Transverse colon (tissue), 4 donors: ENCODE measurements at regions not wholly inside any gene's neighbourhood (a gene's known extent, or its start where the extent isn't known, plus 50 kb on each side); places are given as distances from the start of the nearest gene placed in this dataset.

Experiments used
- DNase-seq: peaks from one replicate; pipeline ENCODE4 v3.0.0-alpha.2; 2019
- H3K27ac ChIP-seq, 4 donors: fragments of 200-600 bp; sonication (generic); 2 replicates each; pipeline ENCODE4 v1.5.1; 2016 to 2018; ENCODE audit warnings: inconsistent platforms in 4 of 4
- H3K27me3 ChIP-seq: fragments of 200-600 bp; sonication (generic); 2 replicates; pipeline ENCODE4 v1.5.1; 2017; ENCODE audit warnings: inconsistent platforms
- H3K36me3 ChIP-seq, 4 donors: fragments of 200-600 bp; sonication (generic); 2 replicates each; pipeline ENCODE4 v1.5.1; 2017 to 2019; ENCODE audit warnings: inconsistent platforms in 4 of 4
- H3K4me1 ChIP-seq, 4 donors: fragments of 200-600 bp; sonication (generic); 2 replicates each; pipeline ENCODE4 v1.5.1; 2017 to 2020; ENCODE audit warnings: inconsistent platforms in 4 of 4
- H3K4me3 ChIP-seq, 4 donors: fragments of 200-600 bp; sonication (generic); 1 replicate in 1 of 4; 2 replicates in 3 of 4; pipeline versions ENCODE4 v1.5.1 to v1.6.1; 2017 to 2019; ENCODE audit warnings: inconsistent platforms in 4 of 4
- H3K9me3 ChIP-seq, 2 donors: fragments of 200-600 bp; sonication (generic); 2 replicates each; pipeline ENCODE4 v1.5.1; 2017 to 2019; ENCODE audit warnings: inconsistent platforms in 2 of 2
- EP300 ChIP-seq: sonication (generic); formaldehyde crosslinking; IDR thresholded peaks from one replicate; pipeline ENCODE4 v1.6.1; 2017; ENCODE audit warnings: antibody characterized with exemption, low read depth
- POLR2A ChIP-seq: fragments of 450-650 bp; IDR thresholded peaks from one replicate; pipeline ENCODE4 v1.6.1; 2016; ENCODE audit warnings: antibody characterized with exemption, mild to moderate bottlenecking, moderate library complexity
- POLR2AphosphoS5 ChIP-seq, 3 donors: sonication (generic); formaldehyde crosslinking; IDR thresholded peaks; one replicate each; pipeline ENCODE4 v1.6.1; 2016; ENCODE audit warnings: antibody characterized with exemption in 3 of 3
- WGBS, 2 donors: methylation state at CpG; one replicate each; pipeline ENCODE4 v1.1.5; 2018; ENCODE audit warnings: low coverage in 1 of 2; 5-methylcytosine and 5-hydroxymethylcytosine counted together
- in situ Hi-C, 4 donors: fragments of 200-750 bp; cut with MboI; loops; one replicate each; pipeline versions ENCODE4 v1.15.0 to v1.15.1; 2017; ENCODE audit warnings: low sequenced_read_pairs in 3 of 4, low pct_ligation_motif_present in 1 of 4, low pct_unique_long_range_greater_than_20kb in 1 of 4
- intact Hi-C: fragments of 100-400 bp; cut with DNase I; formaldehyde crosslinking; loops from one replicate; pipeline ENCODE4 v1.15.1; 2023; ENCODE audit warnings: low total_unique reads
- TF ChIP-seq, protein P1 (sequence below), 5 experiments: fragments of 200-600 bp in 3 of 5; fragments of 450-650 bp in 2 of 5; sonication (generic) in 3 of 5; IDR thresholded peaks; 1 replicate in 2 of 5; 2 replicates in 3 of 5; pipeline ENCODE4 v1.5.1; 2016 to 2017; ENCODE audit warnings: antibody characterized with exemption in 5 of 5, inconsistent platforms in 3 of 5, mild to moderate bottlenecking in 2 of 5, moderate library complexity in 1 of 5

DNA sequence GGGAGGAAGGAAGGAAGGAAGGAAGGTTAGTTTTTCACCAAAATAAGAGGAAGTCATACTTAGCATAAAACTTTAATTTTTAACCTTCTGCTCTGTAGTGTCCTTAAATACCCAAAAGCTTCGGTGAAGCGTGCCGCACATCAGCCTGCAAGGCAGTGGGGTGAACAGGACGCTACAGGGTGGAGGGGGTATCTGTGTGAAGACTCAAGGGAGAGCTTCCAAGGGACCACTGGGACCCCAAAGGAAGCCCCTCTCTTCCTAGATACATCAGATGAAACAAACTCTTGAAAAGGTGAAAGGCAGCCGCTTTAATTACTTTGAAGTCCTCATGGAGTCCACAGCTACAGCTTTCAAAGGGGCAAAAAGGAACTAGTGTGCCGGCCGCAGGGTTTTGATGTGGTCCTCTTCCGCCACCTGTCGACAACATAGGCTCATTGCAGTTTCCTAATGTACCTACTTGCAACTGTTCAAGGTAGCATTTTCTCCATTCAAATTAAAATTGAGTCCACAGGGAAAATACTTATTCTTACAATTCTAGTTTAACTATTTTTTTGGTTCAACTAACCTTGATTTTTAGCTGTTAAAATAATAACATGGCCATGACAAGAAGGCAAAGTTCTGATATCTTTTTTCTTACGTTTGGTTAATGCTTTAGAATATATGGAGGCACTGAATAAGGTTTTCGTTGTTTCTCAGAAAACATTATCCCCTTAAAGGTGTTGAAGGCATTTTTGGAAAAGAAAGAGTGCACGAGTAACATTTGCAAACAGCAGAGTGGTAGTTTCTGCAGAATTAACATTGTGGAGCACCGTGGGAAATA, 135.0 kb upstream of the RIPOR2 start:
- 36 to 38% methylated on average over 11 to 13 of the region's 13 CpGs for WGBS, 2 donors

DNA sequence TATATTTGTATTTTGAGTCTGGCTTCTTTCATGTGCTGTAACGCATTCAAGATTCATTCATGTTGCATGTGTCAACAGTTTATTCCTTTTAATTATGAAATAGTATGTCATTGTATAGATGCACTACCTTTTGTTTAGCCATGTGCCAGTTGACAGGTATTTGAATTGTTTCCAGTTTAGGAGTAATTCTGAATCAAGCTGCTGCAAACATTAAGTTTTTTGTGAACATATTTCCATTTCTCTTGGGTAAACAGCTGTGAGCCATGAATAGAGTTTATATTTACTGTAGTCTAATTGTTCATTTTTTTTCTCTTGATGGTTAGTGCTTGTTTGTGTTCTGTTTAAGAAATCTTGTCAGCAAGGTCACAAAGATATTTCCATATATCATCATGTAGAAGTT, 142.4 kb upstream of the RIPOR2 start:
- DNase-seq = no peak
- intact Hi-C loops (no loop called here), in situ Hi-C loops (loop anchor here in 1 of 4 donors (10.0 kb wide), 1 partner anchor 223 kb away; no protein-coding TSS in a partner anchor)
- TF ChIP-seq, protein P1, sequence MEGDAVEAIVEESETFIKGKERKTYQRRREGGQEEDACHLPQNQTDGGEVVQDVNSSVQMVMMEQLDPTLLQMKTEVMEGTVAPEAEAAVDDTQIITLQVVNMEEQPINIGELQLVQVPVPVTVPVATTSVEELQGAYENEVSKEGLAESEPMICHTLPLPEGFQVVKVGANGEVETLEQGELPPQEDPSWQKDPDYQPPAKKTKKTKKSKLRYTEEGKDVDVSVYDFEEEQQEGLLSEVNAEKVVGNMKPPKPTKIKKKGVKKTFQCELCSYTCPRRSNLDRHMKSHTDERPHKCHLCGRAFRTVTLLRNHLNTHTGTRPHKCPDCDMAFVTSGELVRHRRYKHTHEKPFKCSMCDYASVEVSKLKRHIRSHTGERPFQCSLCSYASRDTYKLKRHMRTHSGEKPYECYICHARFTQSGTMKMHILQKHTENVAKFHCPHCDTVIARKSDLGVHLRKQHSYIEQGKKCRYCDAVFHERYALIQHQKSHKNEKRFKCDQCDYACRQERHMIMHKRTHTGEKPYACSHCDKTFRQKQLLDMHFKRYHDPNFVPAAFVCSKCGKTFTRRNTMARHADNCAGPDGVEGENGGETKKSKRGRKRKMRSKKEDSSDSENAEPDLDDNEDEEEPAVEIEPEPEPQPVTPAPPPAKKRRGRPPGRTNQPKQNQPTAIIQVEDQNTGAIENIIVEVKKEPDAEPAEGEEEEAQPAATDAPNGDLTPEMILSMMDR (IDR thresholded peaks at IDR 0.05) = no peak
- TF ChIP-seq POLR2AphosphoS5 (IDR thresholded peaks at IDR 0.05) (no peak), POLR2A (no peak), EP300 (no peak)
- Histone ChIP-seq H3K36me3 (no peaks in the 10 kb centered on the region), H3K9me3 (no peaks in the 10 kb centered on the region), H3K27ac (no peak overlapping the region), H3K27me3 (no peaks in the 10 kb centered on the region), H3K4me1 (no peaks in the 10 kb centered on the region), H3K4me3 (no peak overlapping the region)
- 89 to 100% methylated on average over 1 of the region's 1 CpG for WGBS, 2 donors

More for the DNA sequence above, 135.0 kb upstream of the RIPOR2 start:
- Histone ChIP-seq H3K4me3 (no peak overlapping the region), H3K9me3 (no peaks in the 10 kb centered on the region), H3K4me1 (peaks cover 0 to 4% (median 0%) of the 10 kb centered on the region in 4 donors), H3K27ac (no peak overlapping the region), H3K36me3 (no peaks in the 10 kb centered on the region), H3K27me3 (no peaks in the 10 kb centered on the region)
- TF ChIP-seq EP300 = no peak
- TF ChIP-seq, protein P1 (IDR thresholded peaks at IDR 0.05) = peak; percentile 89 to 95 (median 92)
- intact Hi-C loops (loop anchor here (5.0 kb wide), 1 partner anchor 213 kb away; no protein-coding TSS in a partner anchor), in situ Hi-C loops (loop anchor here in 1 of 4 donors (10.0 kb wide), 1 partner anchor 216 kb away; no protein-coding TSS in a partner anchor)
- peak; percentile 84 for DNase-seq

DNA sequence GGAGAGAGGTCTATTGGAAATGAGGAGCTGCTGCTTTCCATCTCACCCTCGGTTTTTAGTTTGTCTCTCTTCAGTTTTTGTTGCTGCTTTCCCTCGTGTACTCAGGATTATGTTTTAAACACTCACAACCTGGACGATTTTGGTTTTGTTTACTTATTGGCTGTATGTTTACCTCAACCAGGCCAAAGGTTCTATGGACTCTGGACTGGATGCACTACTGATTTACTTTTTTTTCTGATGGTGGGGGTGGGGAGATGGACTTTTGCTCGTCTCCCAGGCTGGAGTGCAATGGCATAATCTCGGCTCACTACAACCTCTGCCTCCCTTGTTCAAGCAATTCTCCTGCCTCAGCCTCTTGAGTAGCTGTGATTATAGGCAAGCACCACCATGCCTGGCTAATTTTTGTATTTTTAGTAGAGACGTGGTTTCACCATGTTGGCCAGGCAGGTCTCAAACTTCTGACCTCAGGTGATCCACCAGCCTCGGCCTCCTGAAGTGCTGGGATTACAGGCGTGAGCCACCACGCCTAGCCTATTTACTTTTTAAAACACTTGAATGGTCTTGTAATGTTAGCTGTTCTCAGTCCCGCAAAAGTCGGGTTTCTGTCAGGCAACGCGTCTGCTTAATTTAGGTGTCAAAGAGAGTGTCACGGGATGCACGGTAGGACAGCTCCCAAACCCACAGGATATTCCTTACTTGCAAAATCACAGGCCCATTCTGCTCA, 148.2 kb upstream of the RIPOR2 start:
- no peaks in the 10 kb centered on the region for H3K36me3 ChIP-seq
- no peaks in the 10 kb centered on the region for H3K9me3 ChIP-seq
- H3K4me3 ChIP-seq = no peak overlapping the region
- intact Hi-C loops = no loop called here
- in situ Hi-C loops = no loop called here
- 26 to 67% methylated on average over 4 to 15 of the region's 15 CpGs for WGBS, 2 donors
- no peak overlapping the region for H3K27ac ChIP-seq
- no peaks in the 10 kb centered on the region for H3K27me3 ChIP-seq
- DNase-seq = no peak
- TF ChIP-seq, protein P1 (IDR thresholded peaks at IDR 0.05) = no peak
- TF ChIP-seq POLR2AphosphoS5 (IDR thresholded peaks at IDR 0.05) = no peak
- TF ChIP-seq POLR2A = no peak
- TF ChIP-seq EP300 = no peak
- peaks cover 0 to 4% (median 0%) of the 10 kb centered on the region in 4 donors for H3K4me1 ChIP-seq

DNA sequence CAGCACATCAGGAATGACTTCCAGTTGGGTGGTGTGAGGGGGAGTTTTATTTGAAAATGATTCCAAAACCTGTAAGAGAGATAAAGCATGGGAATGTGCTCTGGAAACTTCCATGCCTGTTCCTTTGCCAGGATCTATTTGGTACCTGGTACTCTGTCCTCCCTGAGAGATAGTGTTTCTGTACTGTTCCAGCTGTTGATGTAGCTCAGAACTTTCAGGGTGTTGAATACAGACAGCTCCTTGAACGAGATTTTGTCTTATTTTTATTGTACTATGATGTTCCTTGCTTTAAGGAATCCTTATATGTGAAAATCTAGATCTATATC, 148.7 kb upstream of the RIPOR2 start:
- no peak overlapping the region for H3K4me3 ChIP-seq
- intact Hi-C loops = no loop called here
- in situ Hi-C loops = no loop called here
- H3K4me1 ChIP-seq = peaks cover 0 to 4% (median 0%) of the 10 kb centered on the region in 4 donors
- WGBS, 2 donors = 88 to 93% methylated on average over 1 of the region's 1 CpG
- no peak for DNase-seq
- H3K27ac ChIP-seq = no peak overlapping the region
- H3K27me3 ChIP-seq = no peaks in the 10 kb centered on the region
- H3K36me3 ChIP-seq = no peaks in the 10 kb centered on the region
- no peaks in the 10 kb centered on the region for H3K9me3 ChIP-seq
- no peak for TF ChIP-seq EP300
- TF ChIP-seq, protein P1 (IDR thresholded peaks at IDR 0.05) = no peak
- TF ChIP-seq POLR2AphosphoS5 (IDR thresholded peaks at IDR 0.05) = no peak
- no peak for TF ChIP-seq POLR2A
